EH (cell line): ENCODE measurements at regions not wholly inside any gene's neighbourhood (a gene's known extent, or its start where the extent isn't known, plus 50 kb on each side); places are given as distances from the start of the nearest gene placed in this dataset.

Source experiments
- DNase-seq: peaks from one replicate; pipeline ENCODE4 v3.0.0-alpha.2; 2015; ENCODE audit warnings: low read depth

GRCh38 chr22:44555597-44555996, 57.6 kb upstream of the RTL6 start:
- DNase-seq, result no peak

- no peak for DNase-seq
Measured at GRCh38 chr22:44555046-44555445, 57.0 kb upstream of the RTL6 start.

GRCh38 chr22:44554411-44554810, 56.4 kb upstream of the RTL6 start:
- no peak for DNase-seq

GRCh38 chr22:44550711-44551491, 52.9 kb upstream of the RTL6 start:
- DNase-seq, result peak; percentile 97

- DNase-seq, result no peak
Measured at GRCh38 chr22:44549701-44550100, 51.7 kb upstream of the RTL6 start.

- no peak for DNase-seq
Measured at GRCh38 chr22:44548981-44549380, 50.9 kb upstream of the RTL6 start.
